Renal cortical epithelial cell (primary cell): ENCODE measurements at regions not wholly inside any gene's neighbourhood (a gene's known extent, or its start where the extent isn't known, plus 50 kb on each side); places are given as distances from the start of the nearest gene placed in this dataset.
A peak's percentile ranks its signal among the peaks of the same experiment; 100 is the strongest.
"Not testable (repeated sequence)": the region's sequence is repeated elsewhere in the genome, so short reads cannot be mapped to it uniquely, and the experiment has no call there.

Experiments used
- DNase-seq: peaks from one replicate; pipeline ENCODE4 v3.0.0-alpha.2; 2011; ENCODE audit warnings: low read depth

DNA sequence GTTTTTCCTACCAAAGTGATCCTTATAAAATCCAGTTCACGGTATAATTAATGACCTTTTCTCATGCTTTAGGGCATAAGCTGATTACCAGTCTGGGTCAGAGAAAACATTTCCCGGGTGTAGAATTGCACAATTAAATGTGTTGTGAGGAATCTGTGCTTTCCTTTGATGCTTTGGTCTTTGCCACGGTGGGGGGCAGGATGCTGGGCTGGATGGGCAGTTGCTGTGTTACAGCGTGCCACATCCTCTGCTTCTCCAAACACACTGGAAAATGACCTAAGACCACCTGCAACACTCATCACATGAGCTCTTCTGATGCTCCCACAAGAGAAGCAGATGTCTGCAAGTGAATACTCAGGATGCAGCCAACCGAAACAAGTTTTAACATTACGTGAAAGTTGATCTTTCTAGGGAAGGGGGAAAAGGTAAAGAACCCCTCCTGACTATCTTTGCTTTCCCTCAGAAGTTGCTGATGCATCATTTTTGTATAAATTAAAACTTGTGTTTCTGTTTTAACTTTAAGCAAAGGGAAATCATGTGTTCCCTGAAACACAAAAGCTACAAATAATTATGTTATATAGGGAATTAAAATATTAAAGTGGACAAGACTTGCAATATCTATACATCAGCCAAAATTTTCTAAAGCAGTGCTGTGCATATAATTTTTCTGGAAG is 515.3 kb upstream of the NR5A2 start:
- DNase-seq: peak; percentile 84

DNA sequence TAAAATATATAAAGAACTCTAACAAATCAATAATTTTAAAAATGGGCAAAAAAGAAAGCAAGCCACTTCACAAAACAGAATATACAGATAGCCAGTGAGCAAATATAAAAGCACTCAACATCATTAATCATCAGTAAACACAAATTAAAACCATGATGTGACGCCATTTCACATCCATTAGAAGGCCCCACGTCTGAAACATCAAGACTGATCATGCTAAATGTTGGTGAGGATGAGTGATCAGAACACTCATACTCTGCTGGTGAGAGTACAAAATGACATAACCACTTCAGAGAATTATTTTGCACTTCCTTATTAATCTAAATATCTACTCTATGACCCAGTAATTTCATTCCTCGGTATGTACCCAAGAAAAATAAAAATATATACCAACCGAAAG is 512.2 kb upstream of the NR5A2 start:
- DNase-seq: no peak

GRCh38 chr1:199522338-199522737 is 505.2 kb upstream of the NR5A2 start:
- DNase-seq: peak; percentile 39

- DNase-seq: no peak
These were observed 504.6 kb upstream of the NR5A2 start for GRCh38 chr1:199522936-199523335.

- DNase-seq: no peak
These were observed 498.2 kb upstream of the NR5A2 start for GRCh38 chr1:199529324-199529723.

- not testable (repeated sequence) for DNase-seq
These were observed 494.1 kb upstream of the NR5A2 start for GRCh38 chr1:199533361-199533760.

GRCh38 chr1:199545780-199546179 is 481.7 kb upstream of the NR5A2 start:
- peak; percentile 42 for DNase-seq

DNA sequence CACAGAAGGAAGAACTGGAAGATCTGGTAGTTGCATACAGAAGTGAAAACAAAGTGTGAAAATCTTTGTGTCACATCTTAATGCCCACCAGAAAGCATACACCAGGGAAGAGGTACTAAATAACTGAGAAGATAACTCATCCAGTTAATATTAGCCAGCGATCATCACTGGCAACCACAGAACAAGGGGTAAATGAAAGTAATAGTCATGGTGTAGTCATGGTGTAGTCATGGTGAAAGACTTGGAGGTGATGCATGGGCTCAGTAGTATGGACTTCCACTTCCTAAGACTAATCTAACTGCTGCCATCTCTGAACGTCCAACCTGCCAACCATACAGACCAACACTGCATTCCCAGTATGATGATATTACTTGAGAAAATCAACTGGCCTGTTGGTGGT is 481.2 kb upstream of the NR5A2 start:
- peak; percentile 75 for DNase-seq

GRCh38 chr1:199549421-199549820 is 478.1 kb upstream of the NR5A2 start:
- peak; percentile 14 for DNase-seq

GRCh38 chr1:199550199-199551065 is 477.1 kb upstream of the NR5A2 start:
- DNase-seq: peak; percentile 31

GRCh38 chr1:199551967-199552565 is 475.4 kb upstream of the NR5A2 start:
- DNase-seq: peak; percentile 75

DNA sequence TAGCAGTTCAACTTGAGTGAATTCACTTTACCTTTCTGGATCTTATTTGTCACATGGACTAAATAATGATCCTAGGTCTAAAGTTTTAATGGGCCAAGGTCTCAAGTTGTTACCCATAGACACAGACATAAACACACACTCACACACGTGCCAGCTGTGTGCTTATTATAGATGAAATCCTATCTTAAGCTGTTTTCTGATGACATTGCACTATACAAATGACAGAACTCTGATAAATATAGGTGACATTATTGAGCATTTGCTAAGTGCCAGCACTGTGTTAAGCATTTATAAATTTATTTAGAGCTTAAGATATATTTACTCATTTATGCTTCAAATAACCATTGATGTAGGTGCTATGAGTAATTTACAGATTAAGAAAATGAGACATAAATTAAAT is 474.4 kb upstream of the NR5A2 start:
- no peak for DNase-seq

DNA sequence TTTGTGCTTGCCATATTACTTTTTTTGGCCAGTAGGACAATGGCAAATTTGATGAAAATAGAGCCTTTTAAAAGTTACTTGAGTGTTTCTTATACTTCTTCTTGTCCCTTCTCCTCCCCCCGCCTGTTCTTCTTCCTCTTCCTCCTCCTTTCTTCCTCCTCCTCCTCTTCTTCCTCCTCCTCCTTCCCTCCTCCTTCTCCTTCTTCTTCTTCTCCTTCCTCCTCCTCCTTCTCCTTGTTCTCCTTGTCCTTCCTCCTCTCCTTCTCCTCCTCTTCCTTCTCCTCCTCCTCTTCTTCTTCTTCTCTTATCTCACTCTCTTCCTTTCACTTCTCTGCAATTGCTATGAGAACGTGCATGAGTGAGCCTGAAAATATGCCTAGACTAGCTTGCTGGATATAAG is 466.2 kb upstream of the NR5A2 start:
- no peak for DNase-seq

DNA sequence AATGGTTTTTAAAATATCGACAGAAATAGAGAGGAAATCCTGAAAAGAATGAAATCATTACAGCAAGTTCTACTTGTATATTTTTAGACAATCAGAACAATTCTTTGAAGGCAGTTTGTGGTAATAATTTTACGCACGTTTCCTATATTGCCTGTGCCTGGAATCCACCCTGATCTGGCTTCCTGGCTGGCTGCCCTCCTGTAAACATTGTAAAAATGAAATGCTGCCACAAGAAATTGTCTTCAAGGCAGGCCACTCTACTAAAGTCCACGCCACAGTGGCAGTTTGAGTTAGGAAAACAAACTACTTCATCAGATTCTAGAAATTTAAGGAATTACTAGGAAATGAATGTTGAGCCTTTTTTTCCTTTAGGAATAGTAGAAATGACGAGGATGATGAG is 454.5 kb upstream of the NR5A2 start:
- DNase-seq: no peak

DNA sequence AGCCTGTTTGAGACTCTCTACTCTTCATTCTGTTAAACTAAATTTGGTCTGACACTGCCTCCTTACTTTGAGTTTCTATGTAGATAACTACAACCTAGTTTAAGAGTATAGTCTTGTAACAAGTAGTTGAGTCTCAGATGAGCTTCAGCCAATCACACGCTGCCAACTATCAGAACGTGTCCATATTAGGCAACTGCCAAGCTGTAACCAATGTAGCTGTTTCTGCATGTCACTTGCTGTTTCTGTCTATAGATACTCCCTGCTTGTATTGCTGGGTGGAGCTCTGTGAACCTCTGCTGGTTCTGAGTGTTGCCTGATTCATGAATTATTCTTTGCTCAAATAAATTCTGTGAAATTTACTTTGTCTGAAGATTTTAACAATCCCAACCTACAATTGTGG is 452.6 kb upstream of the NR5A2 start:
- DNase-seq: no peak

DNA sequence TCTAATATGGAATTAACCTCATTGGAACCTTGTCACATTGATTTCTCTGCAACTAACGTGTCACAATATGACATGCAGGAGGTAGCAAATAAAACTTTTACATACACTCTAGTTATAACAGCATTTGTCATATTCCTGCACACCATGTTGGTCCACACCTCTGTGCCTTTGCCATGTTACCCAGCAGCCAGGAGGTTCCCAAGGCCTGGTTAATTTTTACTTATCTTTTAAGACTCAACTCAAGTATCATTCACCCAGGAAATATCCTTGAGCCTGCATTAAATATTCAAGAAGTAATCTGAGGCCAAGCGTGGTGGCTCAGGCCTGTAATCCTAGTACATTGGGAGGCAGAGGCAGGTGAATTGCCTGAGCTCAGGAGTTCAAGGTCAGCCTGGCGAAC is 447.2 kb upstream of the NR5A2 start:
- DNase-seq: peak; percentile 44

- peak; percentile 53 for DNase-seq
These were observed 442.1 kb upstream of the NR5A2 start for GRCh38 chr1:199585392-199585791.

GRCh38 chr1:199590708-199591107 is 436.8 kb upstream of the NR5A2 start:
- DNase-seq: no peak

DNA sequence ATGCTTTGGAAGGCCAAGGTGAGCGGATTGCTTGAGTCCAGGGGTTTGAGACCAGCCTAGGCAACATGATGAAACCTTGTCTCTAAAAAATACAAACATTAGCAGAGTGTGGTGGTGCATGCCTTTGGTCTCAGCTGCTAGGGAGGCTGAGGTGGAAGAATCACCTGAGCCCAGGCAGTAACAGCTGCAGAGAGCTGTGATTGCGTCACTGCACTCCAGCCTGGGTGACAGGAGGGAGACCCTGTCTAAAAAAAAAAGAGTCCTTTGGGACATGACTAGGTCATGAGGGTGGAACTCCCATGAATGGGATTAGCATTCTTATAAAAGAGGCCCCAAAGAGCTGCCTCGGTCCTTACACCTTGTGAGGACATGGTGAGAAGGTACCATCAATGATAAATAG is 436.0 kb upstream of the NR5A2 start:
- no peak for DNase-seq

DNA sequence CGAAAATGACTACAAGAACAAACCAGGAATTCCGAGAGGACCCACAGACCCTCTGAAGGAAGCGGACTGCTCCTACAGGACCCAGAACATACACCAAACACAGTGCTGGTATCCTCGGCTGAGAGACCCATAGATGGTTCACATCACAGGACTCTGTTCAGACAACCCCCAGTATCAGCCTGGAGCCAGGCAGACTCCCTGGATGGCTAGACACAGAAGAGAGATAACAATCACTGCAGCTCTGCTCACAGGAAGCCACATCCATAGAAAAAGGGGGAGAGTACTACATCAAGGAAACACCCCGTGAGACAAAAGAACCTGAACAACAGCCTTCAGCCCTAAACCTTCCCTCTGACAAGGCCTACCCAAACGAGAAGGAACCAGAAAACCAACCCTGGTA is 434.0 kb upstream of the NR5A2 start:
- no peak for DNase-seq

DNA sequence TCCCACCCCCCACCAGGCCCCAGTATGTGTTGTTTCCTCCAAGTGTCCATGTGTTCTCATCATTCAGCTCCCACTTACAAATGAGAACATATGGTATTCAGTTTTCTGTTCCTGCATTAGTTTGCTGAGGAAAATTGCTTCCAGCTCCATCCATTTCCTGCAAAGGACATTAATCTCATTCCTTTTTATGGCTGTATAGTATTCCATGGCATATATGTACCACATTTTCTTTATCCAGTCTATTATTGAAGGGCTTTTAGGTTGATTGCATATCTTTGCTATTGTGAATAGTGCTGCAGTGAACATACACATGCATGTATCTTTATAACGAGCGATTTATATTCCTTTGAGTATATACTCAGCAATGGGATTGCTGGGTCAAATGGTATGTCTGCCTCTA is 431.1 kb upstream of the NR5A2 start:
- DNase-seq: not testable (repeated sequence)

- no peak for DNase-seq
These were observed 430.4 kb upstream of the NR5A2 start for GRCh38 chr1:199597152-199597551.

GRCh38 chr1:199608414-199608813 is 419.1 kb upstream of the NR5A2 start:
- DNase-seq: no peak
